ENCODE measurements at regions not wholly inside any gene's neighbourhood (a gene's known extent, or its start where the extent isn't known, plus 50 kb on each side); places are given as distances from the start of the nearest gene placed in this dataset.

GRCh38 chr12:113649256-113649830 is 177.7 kb upstream of the LHX5 start:
- H3K4me3 Mint-ChIP-seq, result no peak overlapping the region
- H3K23me2 ChIP-seq (ENCODE audit: insufficient read length, low read depth, low read length, poor library complexity, severe bottlenecking), result no peaks in the 10 kb centered on the region
- H2AK5ac ChIP-seq (ENCODE audit: insufficient read length, low read length), result no peak overlapping the region
- no peak overlapping the region for H3K23ac ChIP-seq (ENCODE audit: insufficient read length, low read depth, low read length)
- peaks cover 0 to 7% (median 6%) of the 10 kb centered on the region in 3 experiments; a peak in 6 of 7 replicates for H3K36me3 Mint-ChIP-seq (ENCODE audit: insufficient read depth in 1 of 3, low read depth in 3 of 3)
- H3K79me1 ChIP-seq (ENCODE audit: insufficient read depth, low read depth, low read length, poor library complexity, severe bottlenecking), result no peaks in the 10 kb centered on the region
- peaks cover 12 to 21% of the 10 kb centered on the region in 2 experiments for H3K4me1 Mint-ChIP-seq
- no peak overlapping the region for H4K5ac ChIP-seq (ENCODE audit: insufficient read length, low read depth, low read length)
- no peak overlapping the region for H3K27ac ChIP-seq (ENCODE audit: insufficient read length, low read depth, low read length)
- no peak overlapping the region for H3K14ac ChIP-seq (ENCODE audit: insufficient read depth, low read length)
- no peak overlapping the region for H2BK120ac ChIP-seq (ENCODE audit: low read depth, low read length, poor library complexity, severe bottlenecking)
- H3K18ac ChIP-seq (ENCODE audit: insufficient read length, low read depth, low read length), result no peak overlapping the region
- no peaks in the 10 kb centered on the region for H3K79me2 ChIP-seq (ENCODE audit: insufficient read depth, low read length)
- TF ChIP-seq CTCF (conservative IDR thresholded peaks at IDR 0.05), result no peak
- H3K4me2 ChIP-seq (ENCODE audit: insufficient read depth, insufficient read length, low read length), result no peak overlapping the region
- H2AFZ ChIP-seq (ENCODE audit: low read length), result no peak overlapping the region
- no peaks in the 10 kb centered on the region for H3K4me1 ChIP-seq (ENCODE audit: insufficient read depth, low read length)
- no CpG with 5 or more reads among the region's 20 CpGs for WGBS (ENCODE audit: extremely low coverage, insufficient read length, low lambda C conversion rate)
- no peaks in the 10 kb centered on the region for H4K20me1 ChIP-seq (ENCODE audit: control insufficient read depth, insufficient read depth, insufficient read length)
- H3K27ac Mint-ChIP-seq, result no peak overlapping the region
- H4K8ac ChIP-seq (replicated peaks; ENCODE audit: insufficient read length, low read depth, low read length), result no peak overlapping the region
- H3K56ac ChIP-seq (ENCODE audit: insufficient read length, low read depth, low read length), result no peak overlapping the region
- no peak overlapping the region for H2BK5ac ChIP-seq (ENCODE audit: insufficient read length, low read length)
- no peaks in the 10 kb centered on the region for H3K9me3 ChIP-seq (ENCODE audit: control insufficient read depth, low read depth, low read length)
- no peak overlapping the region for H2BK15ac ChIP-seq (ENCODE audit: low read depth, low read length)
- no peak overlapping the region for H2BK12ac ChIP-seq (ENCODE audit: insufficient read length, low read depth, low read length)
- H3K27me3 ChIP-seq (ENCODE audit: insufficient read depth, low read length), result no peaks in the 10 kb centered on the region
- no peak for DNase-seq
- H2BK20ac ChIP-seq (ENCODE audit: low read depth, low read length, poor library complexity, severe bottlenecking), result no peak overlapping the region
- H3T11ph ChIP-seq (ENCODE audit: low read length), result no peak overlapping the region
- H3K9ac ChIP-seq (ENCODE audit: extremely low read depth, insufficient read length, low read length), result no peak overlapping the region
- H3K27me3 Mint-ChIP-seq (ENCODE audit: low read depth), result peaks cover 16% of the 10 kb centered on the region
- no peak overlapping the region for H4K91ac ChIP-seq (ENCODE audit: insufficient read length, low read depth, low read length)
- H3K4ac ChIP-seq (ENCODE audit: low read depth, low read length), result no peak overlapping the region
- peaks cover 6 to 8% of the 10 kb centered on the region in 2 experiments; a peak in 4 of 5 replicates for H3K9me3 Mint-ChIP-seq

All from H9 (cell line).